ENCODE measurements at regions not wholly inside any gene's neighbourhood (a gene's known extent, or its start where the extent isn't known, plus 50 kb on each side); places are given as distances from the start of the nearest gene placed in this dataset.

DNA sequence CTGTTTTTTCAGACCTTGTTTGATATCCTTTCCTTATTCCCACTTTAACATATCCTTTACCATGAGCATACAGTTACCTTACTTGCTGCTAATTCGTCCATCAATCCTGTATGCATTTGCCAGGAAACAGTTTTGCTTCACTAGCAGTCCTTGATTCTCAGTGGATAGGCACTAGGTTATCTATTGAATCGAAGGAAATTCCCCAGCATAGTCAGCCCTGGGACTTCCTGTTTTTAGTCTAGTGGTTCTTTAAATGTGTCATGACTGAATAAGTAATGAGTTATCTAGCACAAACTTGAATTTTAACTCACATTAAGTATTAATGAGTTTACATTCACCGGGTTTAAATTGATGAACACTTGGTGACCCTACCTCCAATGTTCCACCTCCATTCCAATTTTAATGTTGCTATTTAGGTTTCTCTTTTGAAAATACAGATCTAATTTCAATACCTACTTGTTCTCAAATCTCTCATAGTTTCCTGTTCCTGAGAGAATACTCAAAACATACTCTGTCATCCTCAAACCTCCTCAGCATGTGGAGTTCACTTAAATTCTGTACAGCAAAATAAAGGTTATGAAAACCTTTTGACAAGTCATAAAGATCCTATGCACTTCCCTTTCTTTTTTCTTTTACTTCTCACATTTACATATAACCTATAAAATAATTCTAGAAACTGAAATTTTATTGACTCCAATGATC lies 1375.1 kb upstream of the TENM4 start:
- no peak overlapping the region for H2BK120ac ChIP-seq (ENCODE audit: low read depth, low read length)
- ChIA-PET POLR2A (ENCODE audit: unreplicated experiment) (no interaction called here), CTCF (no interaction called here)
- H3K9ac ChIP-seq (ENCODE audit: low read depth, low read length) = no peak overlapping the region
- intact Hi-C loops (cut with micrococcal nuclease) (no loop called here), dilution Hi-C loops (cut with HindIII; ENCODE audit: low sequenced_read_pairs, unreplicated experiment) (no loop called here), in situ Hi-C loops (cut with MboI; ENCODE audit: low sequenced_read_pairs) (no loop called here)
- no CpG with 5 or more reads among the region's 3 CpGs for WGBS, 2 experiments (ENCODE audit: extremely low coverage in 2 of 2, insufficient read length in 1 of 2)
- no peak overlapping the region for H3K4me3 ChIP-seq (ENCODE audit: insufficient read depth, low read depth, low read length)
- no peak overlapping the region for H4K8ac ChIP-seq (ENCODE audit: low read depth in 2 of 2, low read length in 2 of 2)
- H3K36me3 ChIP-seq (ENCODE audit: control insufficient read depth, insufficient read depth, low read length) = no peaks in the 10 kb centered on the region
- no peaks in the 10 kb centered on the region for H3K79me1 ChIP-seq (ENCODE audit: low read depth in 1 of 2, low read length in 2 of 2)
- no peak overlapping the region for H2AK9ac ChIP-seq (replicated peaks; ENCODE audit: low read depth, low read length, poor library complexity)
- H3K9me3 ChIP-seq (ENCODE audit: control insufficient read depth, insufficient read depth, low read length) = no peaks in the 10 kb centered on the region
- no peak overlapping the region for H2AK5ac ChIP-seq (ENCODE audit: low read depth, low read length)
- no peak overlapping the region for H3K14ac ChIP-seq (replicated peaks; ENCODE audit: low read depth, low read length)
- ATAC-seq (ENCODE audit: low read depth) (no peak), DNase-seq (no peak)
- no peak overlapping the region for H3K4ac ChIP-seq (ENCODE audit: low read depth, low read length)
- no peaks in the 10 kb centered on the region for H3K9me1 ChIP-seq (ENCODE audit: insufficient read depth, low read length)
- no peak overlapping the region for H3K23ac ChIP-seq (ENCODE audit: low read depth, low read length)
- no peak overlapping the region for H2BK5ac ChIP-seq (ENCODE audit: low read depth, low read length, poor library complexity, severe bottlenecking)
- H2BK20ac ChIP-seq (ENCODE audit: low read depth, low read length) = no peak overlapping the region
- no peak overlapping the region for H4K91ac ChIP-seq (ENCODE audit: insufficient read depth, low read depth, low read length)
- H2AFZ ChIP-seq (replicated peaks; ENCODE audit: low read length, poor library complexity) = no peak overlapping the region
- H4K5ac ChIP-seq (ENCODE audit: low read depth, low read length) = no peak overlapping the region
- H3K4me2 ChIP-seq (ENCODE audit: low read depth, low read length) = no peak overlapping the region
- no peaks in the 10 kb centered on the region for H4K20me1 ChIP-seq (ENCODE audit: insufficient read depth, low read length)
- H3K18ac ChIP-seq (ENCODE audit: low read depth, low read length) = no peak overlapping the region
- no peak overlapping the region for H3K27ac ChIP-seq (ENCODE audit: insufficient read depth, low read length)
- no peaks in the 10 kb centered on the region for H3K4me1 ChIP-seq (ENCODE audit: control insufficient read depth, insufficient read depth, low read length)
- no peak overlapping the region for H3K56ac ChIP-seq (ENCODE audit: extremely low read depth, insufficient read depth, low read length)
- TF ChIP-seq MAZ (IDR thresholded peaks at IDR 0.05; ENCODE audit: borderline replicate concordance, low read depth, low read length) = no peak
- TF ChIP-seq, protein P1, sequence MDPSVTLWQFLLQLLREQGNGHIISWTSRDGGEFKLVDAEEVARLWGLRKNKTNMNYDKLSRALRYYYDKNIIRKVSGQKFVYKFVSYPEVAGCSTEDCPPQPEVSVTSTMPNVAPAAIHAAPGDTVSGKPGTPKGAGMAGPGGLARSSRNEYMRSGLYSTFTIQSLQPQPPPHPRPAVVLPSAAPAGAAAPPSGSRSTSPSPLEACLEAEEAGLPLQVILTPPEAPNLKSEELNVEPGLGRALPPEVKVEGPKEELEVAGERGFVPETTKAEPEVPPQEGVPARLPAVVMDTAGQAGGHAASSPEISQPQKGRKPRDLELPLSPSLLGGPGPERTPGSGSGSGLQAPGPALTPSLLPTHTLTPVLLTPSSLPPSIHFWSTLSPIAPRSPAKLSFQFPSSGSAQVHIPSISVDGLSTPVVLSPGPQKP (IDR thresholded peaks at IDR 0.05; ENCODE audit: borderline replicate concordance, low read depth, low read length) = no peak
- TF ChIP-seq NFE2L2 (IDR thresholded peaks at IDR 0.05; ENCODE audit: low read depth, low read length) = no peak
- H2BK15ac ChIP-seq (ENCODE audit: low read depth, low read length) = no peak overlapping the region
- H3K27me3 ChIP-seq (ENCODE audit: control insufficient read depth, insufficient read depth, low read length) = no peaks in the 10 kb centered on the region
- BruUV-seq (replicated peaks) = no TSS peak
